ENCODE measurements at regions not wholly inside any gene's neighbourhood (a gene's known extent, or its start where the extent isn't known, plus 50 kb on each side); places are given as distances from the start of the nearest gene placed in this dataset.

DNA sequence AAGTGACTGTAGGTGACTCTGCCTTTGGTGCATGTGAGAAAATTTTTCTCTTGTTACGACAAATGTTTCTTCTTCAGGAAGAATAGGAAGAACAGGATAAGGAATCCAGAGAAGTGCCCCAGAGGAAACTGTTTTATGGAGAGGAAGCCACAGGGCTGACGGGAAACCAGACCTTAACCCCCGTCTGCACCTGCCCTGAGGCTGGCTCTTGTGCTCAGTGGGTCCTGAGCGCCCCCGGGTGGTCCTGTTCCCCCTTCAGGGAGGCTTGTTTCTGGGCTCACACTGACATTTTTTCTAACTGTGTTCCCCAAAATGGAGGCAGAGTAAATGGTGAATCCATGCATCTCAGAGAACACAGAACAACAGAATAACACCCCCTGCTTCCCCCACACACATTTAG is 691.8 kb downstream of the TMEM121 start:
- H3K27ac ChIP-seq = no peak overlapping the region
- ChIA-PET CTCF (interaction anchor here (1.3 kb wide), 1 partner anchor 10 kb away, joined by 4 read pairs; no protein-coding TSS in a partner anchor), POLR2A (no interaction called here)
- no peak for DNase-seq (ENCODE audit: low read depth in 1 of 2, low spot score in 1 of 2)
- H3K4me3 ChIP-seq = no peak overlapping the region
- no peak for ATAC-seq
- TF ChIP-seq, protein P1, sequence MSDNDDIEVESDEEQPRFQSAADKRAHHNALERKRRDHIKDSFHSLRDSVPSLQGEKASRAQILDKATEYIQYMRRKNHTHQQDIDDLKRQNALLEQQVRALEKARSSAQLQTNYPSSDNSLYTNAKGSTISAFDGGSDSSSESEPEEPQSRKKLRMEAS (IDR thresholded peaks at IDR 0.05) = no peak
- TF ChIP-seq, protein P2, sequence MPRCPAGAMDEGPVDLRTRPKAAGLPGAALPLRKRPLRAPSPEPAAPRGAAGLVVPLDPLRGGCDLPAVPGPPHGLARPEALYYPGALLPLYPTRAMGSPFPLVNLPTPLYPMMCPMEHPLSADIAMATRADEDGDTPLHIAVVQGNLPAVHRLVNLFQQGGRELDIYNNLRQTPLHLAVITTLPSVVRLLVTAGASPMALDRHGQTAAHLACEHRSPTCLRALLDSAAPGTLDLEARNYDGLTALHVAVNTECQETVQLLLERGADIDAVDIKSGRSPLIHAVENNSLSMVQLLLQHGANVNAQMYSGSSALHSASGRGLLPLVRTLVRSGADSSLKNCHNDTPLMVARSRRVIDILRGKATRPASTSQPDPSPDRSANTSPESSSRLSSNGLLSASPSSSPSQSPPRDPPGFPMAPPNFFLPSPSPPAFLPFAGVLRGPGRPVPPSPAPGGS (IDR thresholded peaks at IDR 0.05) = no peak
- TF ChIP-seq, protein P3, sequence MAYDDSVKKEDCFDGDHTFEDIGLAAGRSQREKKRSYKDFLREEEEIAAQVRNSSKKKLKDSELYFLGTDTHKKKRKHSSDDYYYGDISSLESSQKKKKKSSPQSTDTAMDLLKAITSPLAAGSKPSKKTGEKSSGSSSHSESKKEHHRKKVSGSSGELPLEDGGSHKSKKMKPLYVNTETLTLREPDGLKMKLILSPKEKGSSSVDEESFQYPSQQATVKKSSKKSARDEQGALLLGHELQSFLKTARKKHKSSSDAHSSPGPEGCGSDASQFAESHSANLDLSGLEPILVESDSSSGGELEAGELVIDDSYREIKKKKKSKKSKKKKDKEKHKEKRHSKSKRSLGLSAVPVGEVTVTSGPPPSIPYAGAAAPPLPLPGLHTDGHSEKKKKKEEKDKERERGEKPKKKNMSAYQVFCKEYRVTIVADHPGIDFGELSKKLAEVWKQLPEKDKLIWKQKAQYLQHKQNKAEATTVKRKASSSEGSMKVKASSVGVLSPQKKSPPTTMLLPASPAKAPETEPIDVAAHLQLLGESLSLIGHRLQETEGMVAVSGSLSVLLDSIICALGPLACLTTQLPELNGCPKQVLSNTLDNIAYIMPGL (CRISPR knock-in tag; IDR thresholded peaks at IDR 0.05; ENCODE audit: borderline replicate concordance) = no peak
- TF ChIP-seq ZNF302 (CRISPR knock-in tag; IDR thresholded peaks at IDR 0.05) = no peak
- TF ChIP-seq JUNB (IDR thresholded peaks at IDR 0.05) = no peak
- TF ChIP-seq ESRRA (IDR thresholded peaks at IDR 0.05; ENCODE audit: borderline replicate concordance, low read length) = no peak
- TF ChIP-seq, protein P4, sequence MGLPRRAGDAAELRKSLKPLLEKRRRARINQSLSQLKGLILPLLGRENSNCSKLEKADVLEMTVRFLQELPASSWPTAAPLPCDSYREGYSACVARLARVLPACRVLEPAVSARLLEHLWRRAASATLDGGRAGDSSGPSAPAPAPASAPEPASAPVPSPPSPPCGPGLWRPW (IDR thresholded peaks at IDR 0.05) = no peak
- TF ChIP-seq RNF2 (IDR thresholded peaks at IDR 0.05; ENCODE audit: borderline replicate concordance, low read depth) = no peak
- TF ChIP-seq KDM5A (IDR thresholded peaks at IDR 0.05) = no peak
- TF ChIP-seq SREBF2 (IDR thresholded peaks at IDR 0.05) = no peak
- TF ChIP-seq EHF (CRISPR knock-in tag; IDR thresholded peaks at IDR 0.05) = no peak
- no peak for TF ChIP-seq POLR2AphosphoS2 (conservative IDR thresholded peaks at IDR 0.05; ENCODE audit: low read length)
- no peak for TF ChIP-seq ZC3H11A (IDR thresholded peaks at IDR 0.05)
- TF ChIP-seq CHD2 (IDR thresholded peaks at IDR 0.05; ENCODE audit: low read length, partially characterized antibody) = no peak
- TF ChIP-seq ZFP36 (IDR thresholded peaks at IDR 0.05; ENCODE audit: borderline replicate concordance, partially characterized antibody) = no peak
- TF ChIP-seq, protein P5, sequence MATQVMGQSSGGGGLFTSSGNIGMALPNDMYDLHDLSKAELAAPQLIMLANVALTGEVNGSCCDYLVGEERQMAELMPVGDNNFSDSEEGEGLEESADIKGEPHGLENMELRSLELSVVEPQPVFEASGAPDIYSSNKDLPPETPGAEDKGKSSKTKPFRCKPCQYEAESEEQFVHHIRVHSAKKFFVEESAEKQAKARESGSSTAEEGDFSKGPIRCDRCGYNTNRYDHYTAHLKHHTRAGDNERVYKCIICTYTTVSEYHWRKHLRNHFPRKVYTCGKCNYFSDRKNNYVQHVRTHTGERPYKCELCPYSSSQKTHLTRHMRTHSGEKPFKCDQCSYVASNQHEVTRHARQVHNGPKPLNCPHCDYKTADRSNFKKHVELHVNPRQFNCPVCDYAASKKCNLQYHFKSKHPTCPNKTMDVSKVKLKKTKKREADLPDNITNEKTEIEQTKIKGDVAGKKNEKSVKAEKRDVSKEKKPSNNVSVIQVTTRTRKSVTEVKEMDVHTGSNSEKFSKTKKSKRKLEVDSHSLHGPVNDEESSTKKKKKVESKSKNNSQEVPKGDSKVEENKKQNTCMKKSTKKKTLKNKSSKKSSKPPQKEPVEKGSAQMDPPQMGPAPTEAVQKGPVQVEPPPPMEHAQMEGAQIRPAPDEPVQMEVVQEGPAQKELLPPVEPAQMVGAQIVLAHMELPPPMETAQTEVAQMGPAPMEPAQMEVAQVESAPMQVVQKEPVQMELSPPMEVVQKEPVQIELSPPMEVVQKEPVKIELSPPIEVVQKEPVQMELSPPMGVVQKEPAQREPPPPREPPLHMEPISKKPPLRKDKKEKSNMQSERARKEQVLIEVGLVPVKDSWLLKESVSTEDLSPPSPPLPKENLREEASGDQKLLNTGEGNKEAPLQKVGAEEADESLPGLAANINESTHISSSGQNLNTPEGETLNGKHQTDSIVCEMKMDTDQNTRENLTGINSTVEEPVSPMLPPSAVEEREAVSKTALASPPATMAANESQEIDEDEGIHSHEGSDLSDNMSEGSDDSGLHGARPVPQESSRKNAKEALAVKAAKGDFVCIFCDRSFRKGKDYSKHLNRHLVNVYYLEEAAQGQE (IDR thresholded peaks at IDR 0.05) = no peak
- H3K9me3 ChIP-seq = no peaks in the 10 kb centered on the region
- WGBS (ENCODE audit: missing lambda C conversion rate) = 9% methylated on average over 5 of the region's 5 CpGs
- no peak for FAIRE-seq
- H3K4me1 ChIP-seq = no peaks in the 10 kb centered on the region
- no peak overlapping the region for H3K4me2 ChIP-seq

DNA sequence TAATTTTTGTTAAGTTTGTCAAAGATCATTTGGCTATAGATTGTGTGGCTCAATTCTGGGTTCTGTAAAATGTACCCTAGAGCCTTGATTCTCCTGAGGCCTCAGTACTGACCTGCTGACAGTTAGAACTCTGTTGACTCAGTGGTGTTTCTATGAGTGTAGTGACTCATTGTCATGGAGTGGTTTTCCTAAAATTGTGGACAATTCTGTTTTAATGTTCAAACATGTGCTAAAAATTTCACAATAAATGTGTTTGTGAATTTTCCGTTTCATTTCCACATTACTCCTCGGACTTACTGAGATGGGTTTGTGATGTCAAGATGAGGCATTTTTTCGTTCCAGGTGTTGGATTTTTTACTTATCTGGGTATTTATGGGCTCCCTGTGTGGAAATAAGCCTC is 695.9 kb downstream of the TMEM121 start:
- CTCF ChIA-PET = no interaction called here
- Histone ChIP-seq H3K27ac (no peak overlapping the region), H3K4me2 (no peak overlapping the region), H3K4me3 (no peak overlapping the region), H3K9me3 (no peaks in the 10 kb centered on the region), H3K4me1 (no peaks in the 10 kb centered on the region)
- ATAC-seq (no peak), DNase-seq (ENCODE audit: low read depth in 1 of 2, low spot score in 1 of 2) (no peak), FAIRE-seq (no peak)
- POLR2A ChIA-PET = no interaction called here
- WGBS (ENCODE audit: missing lambda C conversion rate) = 6% methylated on average over 3 of the region's 3 CpGs
- TF ChIP-seq HOXB13 (CRISPR knock-in tag; IDR thresholded peaks at IDR 0.05; ENCODE audit: low read depth) = no peak
- TF ChIP-seq, protein P4 (IDR thresholded peaks at IDR 0.05) = no peak
- TF ChIP-seq CBX8 (IDR thresholded peaks at IDR 0.05) = no peak
- TF ChIP-seq CHD2 (IDR thresholded peaks at IDR 0.05; ENCODE audit: low read length, partially characterized antibody) = no peak
- no peak for TF ChIP-seq POLR2AphosphoS2 (conservative IDR thresholded peaks at IDR 0.05; ENCODE audit: low read length)
- TF ChIP-seq CEBPB (IDR thresholded peaks at IDR 0.05) = no peak
- TF ChIP-seq, protein P6, sequence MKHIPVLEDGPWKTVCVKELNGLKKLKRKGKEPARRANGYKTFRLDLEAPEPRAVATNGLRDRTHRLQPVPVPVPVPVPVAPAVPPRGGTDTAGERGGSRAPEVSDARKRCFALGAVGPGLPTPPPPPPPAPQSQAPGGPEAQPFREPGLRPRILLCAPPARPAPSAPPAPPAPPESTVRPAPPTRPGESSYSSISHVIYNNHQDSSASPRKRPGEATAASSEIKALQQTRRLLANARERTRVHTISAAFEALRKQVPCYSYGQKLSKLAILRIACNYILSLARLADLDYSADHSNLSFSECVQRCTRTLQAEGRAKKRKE (CRISPR knock-in tag; IDR thresholded peaks at IDR 0.05; ENCODE audit: low read depth) = no peak
- TF ChIP-seq EP300 (IDR thresholded peaks at IDR 0.05) = no peak
- no peak for TF ChIP-seq CBX2 (IDR thresholded peaks at IDR 0.05; ENCODE audit: borderline replicate concordance, low read depth)
